ENCODE measurements at regions not wholly inside any gene's neighbourhood (a gene's known extent, or its start where the extent isn't known, plus 50 kb on each side); places are given as distances from the start of the nearest gene placed in this dataset.

DNA sequence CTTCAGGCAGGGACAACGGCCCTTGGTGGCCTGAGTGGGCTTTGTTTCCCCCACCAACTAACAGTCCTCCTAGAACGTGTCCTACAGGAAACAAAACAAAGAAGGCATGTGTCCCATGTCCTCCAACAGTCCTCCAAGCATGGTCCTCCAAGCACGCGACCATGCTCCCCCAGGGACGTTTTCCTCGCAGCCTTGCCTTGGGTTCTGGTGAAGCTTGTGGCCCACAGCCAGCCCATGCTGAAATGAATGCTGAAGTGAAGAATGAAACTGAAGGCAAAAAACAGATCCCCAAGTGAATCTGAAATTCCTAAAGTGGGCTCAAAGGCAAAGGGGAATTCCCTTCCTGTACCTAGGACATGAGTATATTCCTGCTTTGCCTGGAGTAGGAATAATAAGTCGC lies 176.6 kb downstream of the JCAD start:
- no peak for TF ChIP-seq EZH2 (IDR thresholded peaks at IDR 0.05; ENCODE audit: insufficient read depth, poor library complexity, severe bottlenecking)
- no peak for TF ChIP-seq EZH2phosphoT487 (IDR thresholded peaks at IDR 0.05; ENCODE audit: insufficient read depth, low read depth)

Measured in GM23248 (cell line).